NCI-H82 (cell line): ENCODE measurements at regions not wholly inside any gene's neighbourhood (a gene's known extent, or its start where the extent isn't known, plus 50 kb on each side); places are given as distances from the start of the nearest gene placed in this dataset.

Experiments used
- DNase-seq: peaks from one replicate; lab custom pipeline; 2025; lab: John Stamatoyannopoulos, UW

- no peak for DNase-seq
Measured at GRCh38 chrX:124524852-124525251, 178.5 kb downstream of the SH2D1A start.

DNA sequence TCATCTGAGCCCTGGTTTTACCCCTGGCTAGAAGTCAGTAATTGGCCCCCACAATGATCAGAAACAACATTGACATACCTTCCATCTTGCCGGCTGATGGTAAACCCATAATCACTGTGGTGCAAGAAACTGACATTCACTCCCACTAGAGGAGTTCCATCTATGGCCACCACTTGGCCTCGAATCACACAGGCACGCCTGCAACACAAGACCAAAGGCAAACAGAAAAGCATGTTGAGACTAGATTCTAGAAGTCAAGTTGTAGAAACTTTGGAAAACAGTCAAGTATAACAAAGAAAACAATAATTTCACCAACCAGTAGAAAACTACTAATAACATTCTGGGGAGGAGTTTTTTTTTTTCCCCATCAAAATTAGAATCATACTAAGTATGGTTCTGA lies 183.4 kb downstream of the SH2D1A start:
- no peak for DNase-seq

- DNase-seq, result no peak
Measured at GRCh38 chrX:124530803-124531202, 184.4 kb downstream of the SH2D1A start.

GRCh38 chrX:124534536-124534935 lies 188.2 kb downstream of the SH2D1A start:
- DNase-seq, result no peak

DNA sequence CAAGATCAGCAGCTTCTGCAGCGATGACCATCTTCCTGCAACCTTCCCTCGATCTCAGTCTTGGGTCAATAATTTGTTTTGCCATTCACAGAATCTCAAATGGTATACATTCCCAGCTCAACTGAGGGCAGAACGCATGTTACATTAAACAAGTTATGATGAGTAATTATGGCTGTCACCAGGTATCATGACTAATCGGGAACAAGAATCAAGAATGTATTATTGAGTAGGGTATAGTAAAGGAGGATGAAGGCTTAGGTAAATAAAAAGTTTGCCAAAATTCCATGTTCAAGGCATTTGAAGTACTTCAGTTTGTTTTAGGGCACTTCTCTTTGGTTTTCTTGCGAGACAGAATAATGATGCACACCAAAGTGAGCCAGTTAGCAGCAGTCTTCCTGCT lies 194.1 kb downstream of the SH2D1A start:
- DNase-seq, result no peak

DNA sequence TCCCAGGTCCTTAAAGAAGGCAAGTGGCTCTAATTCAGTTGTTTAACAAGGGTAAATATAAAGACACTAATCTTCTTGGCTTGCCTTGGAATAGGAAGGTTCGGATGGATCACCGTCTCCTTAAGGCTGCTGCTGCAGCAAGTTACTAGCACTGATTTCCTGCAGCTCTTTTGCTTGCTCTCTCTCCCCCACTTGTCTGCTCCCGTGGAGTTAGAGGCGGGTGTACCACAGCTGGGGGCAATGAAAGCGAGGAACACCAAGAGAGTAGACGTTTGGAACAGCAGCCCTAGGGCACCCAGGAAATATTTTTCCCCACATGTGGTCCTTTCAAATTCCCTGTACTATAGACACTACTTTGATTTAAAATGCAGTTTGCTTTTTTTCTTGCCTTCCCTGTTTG lies 202.2 kb downstream of the SH2D1A start:
- no peak for DNase-seq

DNA sequence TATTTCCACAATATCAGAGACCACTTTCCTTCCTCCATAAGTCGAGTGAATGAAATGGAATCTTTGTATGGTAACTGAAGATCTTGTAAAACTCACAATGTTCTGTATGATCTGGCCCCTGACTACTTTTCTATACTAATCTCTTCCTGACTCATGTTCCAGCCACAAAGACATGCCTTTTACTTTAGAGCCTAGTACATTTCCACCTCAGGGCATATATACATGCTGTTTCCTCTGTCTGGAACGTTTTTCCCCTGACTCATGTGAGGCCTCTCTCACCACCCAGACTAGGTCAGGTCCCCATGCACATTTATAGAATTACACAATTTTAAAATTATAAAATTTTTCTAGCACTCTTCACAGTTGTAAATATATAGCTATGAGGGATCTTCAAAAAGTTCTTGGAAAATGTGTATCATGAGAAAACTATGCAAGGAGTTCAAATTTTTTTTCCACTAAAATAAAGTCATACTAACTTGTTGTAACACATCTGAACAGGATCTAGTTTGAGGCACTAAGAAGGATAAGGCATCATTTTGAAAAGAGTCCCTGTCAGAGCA lies 208.8 kb downstream of the SH2D1A start:
- no peak for DNase-seq

DNA sequence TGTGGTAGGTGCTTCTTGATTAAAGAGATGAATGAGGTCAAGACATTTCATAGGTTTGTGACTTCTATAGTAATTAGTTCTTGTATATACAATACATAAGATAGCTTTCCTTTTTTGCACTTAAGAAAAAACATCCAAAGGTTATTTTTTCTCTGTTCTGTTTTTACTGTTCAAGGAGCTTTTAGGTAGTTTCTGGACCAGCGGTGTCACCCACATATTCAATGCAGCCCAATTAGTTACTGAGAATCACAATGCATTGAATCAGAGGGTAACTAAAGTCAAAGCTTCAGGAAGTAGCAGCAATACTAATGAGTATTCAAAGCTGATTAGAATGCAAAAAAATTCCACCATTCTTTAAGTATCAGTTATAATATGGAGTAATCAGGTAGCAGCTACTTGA lies 211.6 kb downstream of the SH2D1A start:
- no peak for DNase-seq

- DNase-seq, result no peak
Measured at GRCh38 chrX:124573468-124573867, 227.1 kb downstream of the SH2D1A start.

GRCh38 chrX:124592744-124593143 lies 246.4 kb downstream of the SH2D1A start:
- no peak for DNase-seq

DNA sequence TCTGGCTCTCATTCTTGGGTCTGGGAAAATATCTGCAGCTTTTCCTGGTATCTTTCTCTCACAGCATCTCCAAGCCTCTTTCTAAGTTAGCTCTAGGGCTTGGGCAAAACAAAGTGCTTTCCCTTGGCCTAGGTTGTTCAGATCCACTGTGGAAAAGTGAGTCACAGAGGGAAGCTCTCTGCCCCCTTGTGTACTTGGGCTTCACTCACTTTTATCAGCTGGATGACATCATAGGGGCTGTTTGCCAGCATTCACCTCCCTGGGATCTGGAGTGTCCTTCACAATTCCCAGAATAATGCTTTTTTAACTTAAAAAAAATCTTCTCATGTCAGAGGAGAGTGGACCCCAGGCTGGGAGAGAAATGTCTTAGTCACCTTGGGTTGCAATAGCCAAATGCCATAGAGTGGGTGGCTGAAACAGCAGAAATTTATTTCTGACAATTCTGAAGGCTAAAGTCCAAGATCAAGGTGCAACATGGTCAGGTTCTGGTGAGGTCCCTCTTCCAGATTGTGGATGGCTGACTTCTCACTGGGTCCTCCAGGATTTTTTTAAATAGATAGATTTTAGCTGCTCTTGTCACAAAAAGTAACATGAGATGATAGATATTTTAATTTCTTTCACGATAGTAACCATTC lies 247.8 kb downstream of the SH2D1A start:
- DNase-seq, result no peak

DNA sequence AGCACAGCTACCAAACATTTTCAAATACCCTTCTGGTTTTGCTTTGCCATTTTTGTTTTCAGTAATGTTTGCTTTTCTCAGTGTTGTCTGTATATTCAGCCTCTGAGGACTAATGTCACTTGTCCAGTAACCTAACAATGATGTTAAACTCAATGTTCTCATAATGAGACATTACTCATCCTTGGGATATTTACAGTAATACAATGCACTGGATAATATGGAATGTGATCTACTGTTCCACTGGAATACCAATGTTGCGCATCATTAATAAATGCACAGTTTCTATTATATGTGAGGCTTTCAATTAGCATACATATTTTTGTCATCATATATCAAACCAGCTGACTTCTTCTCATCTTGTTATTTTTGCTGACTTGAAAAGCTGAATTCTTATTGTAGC lies 259.1 kb downstream of the SH2D1A start:
- no peak for DNase-seq

GRCh38 chrX:124606724-124607123 lies 260.4 kb downstream of the SH2D1A start:
- DNase-seq, result no peak

- DNase-seq, result no peak
Measured at GRCh38 chrX:124619710-124620109, 273.3 kb downstream of the SH2D1A start.

DNA sequence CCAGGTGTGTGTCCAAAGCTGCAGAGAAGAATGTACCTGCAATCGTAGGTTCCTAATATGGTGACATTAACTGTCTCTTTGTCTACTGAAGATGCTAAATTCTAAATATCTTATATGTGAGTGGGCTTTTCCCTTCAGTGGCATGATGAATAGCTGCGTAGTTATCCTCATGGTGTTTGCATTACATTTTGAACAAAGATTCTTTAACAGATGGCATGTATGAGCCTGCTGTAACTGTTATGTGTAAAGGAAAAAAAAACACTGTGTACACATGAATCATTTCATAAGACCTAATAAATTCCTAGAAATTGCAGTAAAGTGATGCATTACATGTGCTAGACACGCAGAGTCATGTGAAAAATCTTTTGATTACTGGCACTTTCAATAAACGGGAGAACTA lies 288.0 kb downstream of the SH2D1A start:
- no peak for DNase-seq

DNA sequence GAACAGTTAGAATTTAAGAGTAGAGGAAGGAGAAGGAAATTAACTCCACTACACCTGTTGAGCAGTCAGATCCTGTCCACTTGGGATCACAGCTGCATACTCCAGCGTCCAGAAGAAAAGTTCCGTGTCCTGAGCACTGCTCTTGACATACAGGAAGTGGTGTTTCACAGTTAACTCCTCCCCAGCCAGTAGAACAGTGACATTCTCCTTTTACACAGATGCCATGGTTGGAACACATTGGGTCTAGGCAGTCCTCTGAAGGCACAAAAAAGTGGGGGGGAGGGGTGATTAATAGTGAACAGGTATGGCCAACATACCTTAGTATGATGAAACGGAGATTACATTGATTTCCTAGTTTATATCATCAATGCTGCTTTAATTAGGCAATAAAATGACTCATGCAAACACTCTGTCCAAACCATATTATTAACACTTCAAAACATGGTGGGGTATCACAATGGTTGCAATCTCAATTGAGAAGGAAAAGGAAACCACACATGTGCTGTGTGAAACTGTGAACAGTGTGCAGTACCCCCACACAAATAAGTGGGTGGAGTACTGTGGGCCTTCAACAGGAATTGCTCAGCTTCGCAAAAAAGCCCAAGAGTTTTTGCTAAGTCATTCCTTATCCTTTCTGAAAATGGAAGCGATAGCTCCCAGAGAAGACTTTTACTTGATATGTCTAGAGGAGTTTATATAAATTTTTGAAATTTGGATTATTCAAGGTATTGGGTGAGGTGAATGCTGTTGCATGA lies 295.6 kb downstream of the SH2D1A start:
- no peak for DNase-seq

GRCh38 chrX:124646403-124646802 lies 300.0 kb downstream of the SH2D1A start:
- DNase-seq, result no peak

DNA sequence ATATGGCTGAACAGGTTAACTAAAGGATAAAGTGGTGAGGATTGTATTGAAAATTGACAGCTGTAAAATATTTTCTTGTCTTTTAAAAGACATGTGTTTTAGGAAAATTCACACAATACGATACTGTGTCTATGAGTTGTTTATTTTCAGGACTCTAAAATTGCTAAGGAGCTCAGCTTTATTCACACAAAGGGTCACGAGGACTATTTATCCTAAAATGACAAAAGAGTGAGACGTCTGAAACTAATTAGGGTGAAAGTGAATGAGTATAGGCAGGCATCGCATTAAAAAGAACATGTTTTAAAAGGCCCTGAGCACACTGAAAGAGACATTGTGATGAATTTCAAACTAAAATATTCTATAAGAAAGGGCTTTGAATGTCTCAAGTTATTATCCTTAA lies 304.7 kb downstream of the SH2D1A start:
- no peak for DNase-seq

GRCh38 chrX:124665621-124666400 lies 319.4 kb downstream of the SH2D1A start:
- DNase-seq, result no peak

- peak; percentile 4 for DNase-seq
Measured at GRCh38 chrX:124679199-124679598, 332.8 kb downstream of the SH2D1A start.

DNA sequence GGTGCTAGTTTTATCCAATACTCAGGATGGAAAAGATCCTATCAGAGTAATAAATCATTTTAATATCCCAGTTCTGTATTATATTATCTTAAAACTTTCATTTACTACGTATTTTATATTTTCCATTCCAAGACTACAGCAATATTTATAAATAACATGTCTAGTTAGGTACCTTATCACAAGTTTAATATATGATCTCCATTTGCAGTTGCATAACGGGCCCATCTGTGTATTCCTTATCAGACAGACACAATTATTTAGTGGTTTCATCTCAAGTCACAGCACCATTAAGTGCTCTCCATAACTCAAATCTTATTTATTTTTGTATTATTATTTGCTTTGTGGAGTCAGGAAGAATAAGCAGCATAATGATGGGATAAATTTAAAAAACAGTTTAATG lies 333.9 kb downstream of the SH2D1A start:
- DNase-seq, result no peak

DNA sequence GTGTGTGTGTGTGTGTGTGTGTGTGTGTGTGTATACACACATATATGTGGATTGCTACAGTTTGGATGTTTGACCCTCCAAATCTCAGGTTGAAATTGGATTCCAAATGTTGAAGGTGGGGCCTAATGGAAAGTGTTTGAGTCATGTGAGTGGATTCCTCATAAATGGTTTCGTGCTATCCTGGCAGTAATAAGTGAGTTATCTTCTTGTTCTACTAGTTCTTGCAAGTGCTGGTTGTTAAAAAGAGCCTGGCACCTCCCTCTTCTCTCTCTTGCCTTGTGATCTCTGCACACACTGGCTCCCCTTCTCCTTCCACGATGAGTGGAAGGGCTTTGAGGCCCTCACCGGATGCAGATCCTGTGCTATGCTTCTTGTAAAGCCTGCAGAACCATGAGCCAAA lies 344.1 kb downstream of the SH2D1A start:
- no peak for DNase-seq

DNA sequence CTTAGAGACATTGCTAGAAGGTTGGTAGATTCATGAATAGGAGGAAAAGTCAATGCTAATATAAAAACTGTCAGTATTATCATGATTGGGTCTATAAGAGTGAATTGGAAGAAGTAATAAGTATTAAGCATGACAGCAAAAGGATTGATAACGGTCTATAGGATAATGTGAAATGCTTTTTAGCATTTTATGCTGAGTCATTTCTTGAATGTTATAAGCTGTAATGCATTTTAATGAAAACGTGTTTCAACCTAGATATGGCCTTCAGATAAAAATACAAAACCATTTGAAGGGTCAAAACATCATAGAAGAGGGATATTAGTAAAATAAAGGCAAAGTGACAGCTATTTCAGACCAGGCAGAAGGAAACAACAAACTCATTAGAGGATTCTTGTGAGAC lies 353.5 kb downstream of the SH2D1A start:
- DNase-seq, result no peak
